NCI-H524 treated with DMSO at 0.1 percent for 48 hours (cell line): ENCODE measurements at regions not wholly inside any gene's neighbourhood (a gene's known extent, or its start where the extent isn't known, plus 50 kb on each side); places are given as distances from the start of the nearest gene placed in this dataset.
"Not testable (repeated sequence)": the region's sequence is repeated elsewhere in the genome, so short reads cannot be mapped to it uniquely, and the experiment has no call there.

Experiments used
- DNase-seq: peaks from one replicate; lab custom pipeline; 2025; lab: John Stamatoyannopoulos, UW

DNA sequence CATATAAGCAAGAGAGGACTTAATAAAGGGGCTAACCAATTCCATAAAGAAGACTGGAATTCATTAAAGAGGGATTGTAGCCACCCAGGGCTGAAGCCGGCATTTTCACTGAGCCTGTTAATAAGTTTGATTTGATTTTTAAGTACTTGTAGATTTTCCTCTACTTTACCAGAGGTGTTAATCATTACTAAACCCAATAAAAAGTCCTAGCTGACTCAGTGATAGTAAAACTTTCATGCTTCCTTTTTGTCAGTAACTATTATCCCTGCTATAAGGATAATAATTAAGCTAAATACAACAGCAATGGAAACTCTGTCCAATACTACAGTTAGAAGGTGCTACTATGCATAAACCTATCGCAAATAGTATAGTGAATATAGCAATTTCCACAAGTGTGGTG lies 260.2 kb downstream of the CEMIP2 start:
- DNase-seq: not testable (repeated sequence)

DNA sequence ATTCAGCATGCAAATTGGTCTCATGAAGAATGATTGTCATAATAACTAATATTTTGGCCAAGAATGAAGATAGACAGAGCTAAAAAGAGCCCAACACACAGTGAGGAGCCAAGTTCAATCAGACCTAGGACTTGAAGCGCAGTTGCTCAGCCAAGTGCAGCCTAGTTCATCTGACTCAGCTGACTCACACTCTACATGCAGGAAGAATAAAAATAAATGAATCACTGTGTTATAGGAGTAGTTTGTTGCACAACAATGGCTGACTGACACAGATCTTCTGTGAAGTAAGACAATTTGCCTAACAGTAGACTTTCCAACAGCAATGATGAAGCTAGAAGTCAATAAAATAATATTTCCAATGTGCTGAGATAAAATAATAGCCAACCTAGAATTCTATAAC lies 261.5 kb downstream of the CEMIP2 start:
- DNase-seq: no peak

DNA sequence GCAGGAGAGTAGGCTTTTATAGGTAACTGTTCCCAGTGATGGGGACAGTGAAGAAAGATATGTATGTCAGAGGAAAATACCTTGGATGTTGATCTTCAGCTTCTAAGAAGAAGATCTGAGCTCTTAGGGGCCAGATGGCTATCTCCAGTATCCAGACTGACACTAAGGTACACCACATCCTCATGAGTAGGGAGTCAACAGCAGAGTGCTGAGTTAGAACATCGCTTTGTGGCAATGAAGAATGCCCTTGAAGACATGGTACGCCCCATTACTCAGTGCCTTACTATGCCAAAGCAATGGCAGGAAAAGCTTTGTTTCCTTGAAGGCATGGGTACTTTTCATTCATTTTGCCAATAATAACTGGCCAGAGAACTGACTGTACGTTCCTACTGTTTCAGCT lies 263.7 kb downstream of the CEMIP2 start:
- no peak for DNase-seq

DNA sequence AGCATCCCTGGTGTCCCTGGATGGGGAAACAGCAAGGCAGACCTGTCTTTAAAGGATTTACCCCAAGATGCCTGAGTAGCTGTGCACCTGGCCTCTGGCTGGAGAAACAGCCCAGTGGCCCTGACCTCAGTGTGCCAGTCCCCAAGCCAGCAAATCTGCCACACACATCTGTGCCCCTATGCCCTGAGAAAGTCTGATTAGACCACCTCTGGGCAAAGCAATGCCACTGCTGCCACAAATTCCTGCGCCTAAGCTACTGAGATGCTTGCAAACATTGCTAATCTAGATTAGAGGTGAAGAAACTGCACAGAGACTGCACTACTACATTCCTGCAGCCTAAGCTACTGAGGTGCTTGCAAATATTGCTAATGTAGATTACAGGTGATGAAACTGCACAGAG lies 269.6 kb downstream of the CEMIP2 start:
- DNase-seq: no peak

DNA sequence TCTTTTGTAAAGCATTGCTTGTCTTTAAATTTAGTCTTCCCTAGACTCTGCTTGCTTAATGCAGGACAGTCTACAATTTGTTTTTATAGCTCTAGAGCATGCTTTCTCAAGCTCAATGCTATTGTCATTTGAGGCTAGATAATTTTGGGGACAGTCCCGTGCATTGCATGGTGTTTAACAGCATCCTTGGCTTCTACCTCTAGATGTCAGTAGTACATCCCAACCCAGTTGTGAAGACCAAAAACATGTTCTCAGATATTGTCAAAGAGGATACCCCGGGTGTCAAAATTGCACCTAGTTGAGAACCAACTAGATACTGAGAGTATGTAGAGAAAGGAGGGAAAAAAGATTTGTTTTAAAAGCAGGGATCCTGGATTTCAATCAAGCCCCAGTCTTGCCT lies 277.5 kb downstream of the CEMIP2 start:
- DNase-seq: no peak

DNA sequence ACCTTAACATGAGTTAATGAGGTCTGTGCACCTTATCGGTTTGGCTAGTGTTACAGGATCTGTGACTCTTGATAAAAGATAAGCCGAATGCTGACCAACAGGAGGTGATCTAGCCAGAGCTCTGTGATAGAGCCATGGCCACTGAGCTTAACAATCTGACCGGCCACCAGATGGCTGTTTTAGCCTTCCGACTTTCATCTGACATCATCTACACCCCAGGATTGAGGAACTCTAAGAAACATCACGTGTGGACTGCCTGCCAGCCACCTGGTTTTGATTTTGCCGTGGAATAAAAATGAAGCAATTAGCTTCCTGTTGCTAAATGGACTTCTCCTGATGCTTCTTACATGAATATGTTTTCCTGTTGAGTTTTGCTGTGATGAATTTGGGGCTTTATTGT lies 281.3 kb downstream of the CEMIP2 start:
- no peak for DNase-seq

DNA sequence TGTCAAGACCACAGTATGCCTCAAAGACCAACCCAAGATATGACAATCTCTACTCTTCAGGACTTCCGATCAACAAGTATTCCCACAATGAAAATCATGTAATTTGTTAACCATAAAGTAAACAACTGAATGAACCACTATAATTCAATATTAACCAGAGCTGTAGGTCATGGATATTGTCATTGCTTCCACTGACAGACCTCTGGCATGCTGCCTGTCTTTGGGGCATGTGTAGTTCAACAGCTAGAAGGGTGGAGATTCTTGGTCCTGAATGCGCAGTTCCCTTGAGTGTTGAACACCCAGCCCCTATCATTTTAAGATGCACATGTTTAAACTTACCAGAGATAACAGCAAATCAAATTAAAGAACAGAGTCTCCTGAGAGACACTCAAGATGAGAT lies 283.0 kb downstream of the CEMIP2 start:
- DNase-seq: no peak

DNA sequence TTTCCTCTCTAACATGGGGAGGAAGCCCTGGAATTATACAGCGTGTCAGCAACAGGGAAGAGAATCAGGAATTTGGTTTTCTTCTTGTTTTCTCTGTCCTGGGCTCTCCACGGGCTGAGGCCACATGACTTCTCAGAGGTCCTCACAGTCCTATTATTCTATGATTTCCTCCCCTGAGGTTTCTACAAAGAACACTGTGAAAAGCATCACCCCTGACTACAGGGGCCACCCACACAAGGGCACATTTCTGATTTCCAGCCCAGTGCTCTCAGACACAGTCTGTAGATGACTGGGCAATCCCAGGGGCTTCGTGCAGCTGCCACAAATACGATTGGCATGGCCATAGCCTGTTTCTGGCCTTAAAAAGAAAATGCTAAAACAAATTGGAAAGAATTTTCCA lies 284.9 kb downstream of the CEMIP2 start:
- no peak for DNase-seq

DNA sequence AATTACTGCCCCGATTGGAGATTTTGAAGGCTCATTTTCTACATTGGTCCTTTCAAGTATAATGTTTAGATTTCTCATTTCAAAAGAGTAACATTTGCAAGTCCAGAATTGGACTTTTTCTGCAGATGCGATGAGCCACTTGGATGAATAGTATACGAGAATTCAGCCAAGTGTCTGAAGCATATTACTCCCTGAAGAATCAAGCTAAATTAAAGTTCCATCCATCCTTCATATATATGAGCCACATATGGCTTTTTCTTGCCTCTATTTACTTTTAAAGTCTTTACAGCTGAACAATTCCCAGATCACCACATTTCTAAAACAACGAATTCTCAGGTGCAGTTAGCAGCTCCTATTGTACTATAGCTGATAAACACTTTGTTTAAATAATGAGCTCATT lies 288.7 kb downstream of the CEMIP2 start:
- no peak for DNase-seq

DNA sequence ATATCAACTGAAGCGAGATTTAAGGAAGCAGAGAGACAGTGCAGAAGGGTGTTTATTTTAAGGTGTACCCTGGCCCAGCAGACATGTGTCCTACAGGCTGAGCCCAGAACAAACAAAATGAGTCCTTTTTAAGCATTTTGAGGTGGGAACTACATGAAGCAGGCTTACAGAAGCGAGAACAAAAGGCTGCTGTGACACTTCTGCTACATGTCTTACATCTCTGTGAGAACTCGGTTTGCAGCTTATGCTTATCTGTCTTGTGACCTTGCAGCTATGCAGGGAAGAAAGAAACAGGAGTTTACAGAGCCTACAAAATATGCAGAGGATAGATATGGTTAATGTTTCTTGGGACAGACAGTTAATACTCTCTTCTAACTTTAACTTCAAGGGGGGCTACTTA lies 295.9 kb downstream of the CEMIP2 start:
- DNase-seq: no peak

DNA sequence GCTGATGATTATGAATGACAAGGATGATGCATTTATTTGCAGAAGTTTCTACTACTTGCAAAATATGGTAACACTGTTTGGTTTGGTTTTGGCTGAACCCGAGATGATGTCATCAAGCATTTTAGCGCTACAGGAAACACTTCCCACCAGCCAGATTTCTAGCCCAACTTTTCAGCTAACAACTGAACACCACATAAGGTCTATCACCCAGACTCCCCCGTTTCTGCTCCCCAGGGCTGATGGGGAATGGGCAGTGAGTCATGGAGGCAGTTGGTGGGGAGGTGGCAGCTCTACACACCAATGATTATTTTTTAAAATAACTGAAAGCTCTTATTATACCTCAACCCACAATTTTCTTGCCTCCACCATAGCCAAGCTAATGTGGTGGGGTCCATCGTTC lies 302.9 kb downstream of the CEMIP2 start:
- DNase-seq: no peak

DNA sequence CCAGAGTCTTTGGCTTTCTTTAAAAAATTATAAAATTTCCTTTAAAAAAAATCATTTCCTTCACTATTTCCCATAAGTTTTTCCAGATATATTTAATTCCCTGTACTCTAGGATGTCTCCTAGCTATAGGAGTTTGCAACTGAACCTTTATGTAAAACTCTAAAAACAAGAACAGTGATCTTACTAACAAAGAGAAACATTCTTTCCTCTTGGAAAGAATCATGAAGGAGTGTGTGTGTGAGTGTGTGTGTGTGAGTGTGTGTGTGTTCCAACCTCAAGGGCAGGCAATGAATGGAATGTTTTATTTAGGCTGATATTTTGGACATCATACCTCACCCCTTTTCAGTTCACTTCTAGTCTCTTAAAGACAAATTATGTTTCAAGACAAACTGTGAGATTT lies 309.2 kb downstream of the CEMIP2 start:
- DNase-seq: no peak

DNA sequence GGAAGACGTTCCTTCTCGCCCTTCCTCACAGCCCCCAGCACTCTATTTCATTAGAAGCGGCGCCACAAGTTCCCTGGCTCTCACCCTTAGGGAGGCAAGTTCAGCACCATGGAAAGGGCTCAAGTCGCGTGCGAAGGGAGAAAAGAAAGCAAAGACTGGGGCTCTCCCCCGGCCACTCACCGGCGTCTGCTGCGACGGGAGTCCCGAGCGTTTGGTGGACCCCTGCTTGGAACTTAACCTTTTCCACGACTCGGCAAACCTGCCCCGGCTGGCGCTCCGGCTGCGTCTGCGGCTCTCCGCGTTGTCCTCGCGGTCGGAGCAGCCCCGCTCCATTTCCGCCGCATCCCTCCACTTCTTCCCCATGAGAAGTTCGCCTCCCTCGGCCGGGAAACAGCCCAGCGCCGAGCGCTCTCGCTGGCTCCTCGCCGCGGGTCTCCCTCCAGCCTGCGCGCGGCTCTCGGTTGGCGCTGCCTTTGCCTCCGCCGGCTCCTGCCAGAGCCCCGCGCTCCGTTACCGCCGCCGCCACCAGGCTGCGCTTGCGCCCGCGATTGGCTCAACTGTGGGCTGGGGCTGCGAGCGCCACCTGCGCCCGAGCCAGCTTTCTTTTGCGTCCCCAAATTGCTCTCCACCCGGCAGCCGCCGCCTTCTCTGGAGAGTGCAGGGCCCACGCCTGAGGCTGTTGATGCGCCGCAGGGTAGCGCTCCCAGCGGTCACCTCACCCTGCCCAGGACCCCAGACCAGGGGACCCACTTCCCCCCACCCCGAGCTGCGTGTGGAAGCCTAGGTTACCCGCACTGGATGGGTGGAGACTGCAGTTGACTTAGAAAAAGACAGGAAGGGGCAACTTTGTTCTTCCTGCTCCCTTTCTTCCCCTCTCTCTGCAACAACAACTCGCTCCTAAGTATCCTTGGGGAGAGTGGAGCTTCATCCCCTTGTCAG lies 321.6 kb downstream of the CEMIP2 start:
- DNase-seq: peak; percentile 18

DNA sequence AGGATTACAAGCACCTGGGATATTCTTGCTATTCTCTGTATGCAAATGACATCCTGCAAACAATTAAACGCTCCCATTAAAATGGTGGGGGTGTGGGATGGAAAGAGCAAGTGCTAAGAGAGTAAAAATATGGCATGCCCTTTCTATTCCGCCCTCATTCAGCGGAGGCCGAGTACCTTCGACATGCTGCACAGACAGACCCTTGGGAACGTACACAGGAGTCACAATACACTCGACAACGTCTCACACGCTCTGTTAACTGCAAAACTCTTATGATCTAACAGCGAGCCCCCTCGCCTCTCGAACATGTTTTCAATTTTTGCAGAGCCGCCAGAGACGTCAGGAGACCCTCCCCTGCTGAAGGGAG lies 322.2 kb downstream of the CEMIP2 start:
- DNase-seq: no peak

DNA sequence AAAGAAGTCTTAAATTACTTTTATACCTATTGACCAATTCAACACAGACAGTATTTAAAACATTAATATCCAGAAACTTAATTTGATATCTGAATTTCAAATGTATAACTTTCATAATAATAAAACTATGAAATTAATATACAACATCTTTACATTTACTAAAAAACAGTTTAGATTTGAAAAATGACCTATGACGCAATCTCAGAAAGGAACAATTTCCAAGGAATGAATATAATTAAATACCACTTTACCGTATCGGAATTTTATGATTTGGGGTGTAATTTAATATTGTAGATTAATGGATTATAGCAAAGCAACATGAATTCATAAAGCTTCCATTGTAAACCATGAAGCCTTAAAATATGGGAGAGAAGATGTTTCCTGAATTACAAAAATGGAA lies 321.5 kb upstream of the TRPM3 start:
- no peak for DNase-seq

DNA sequence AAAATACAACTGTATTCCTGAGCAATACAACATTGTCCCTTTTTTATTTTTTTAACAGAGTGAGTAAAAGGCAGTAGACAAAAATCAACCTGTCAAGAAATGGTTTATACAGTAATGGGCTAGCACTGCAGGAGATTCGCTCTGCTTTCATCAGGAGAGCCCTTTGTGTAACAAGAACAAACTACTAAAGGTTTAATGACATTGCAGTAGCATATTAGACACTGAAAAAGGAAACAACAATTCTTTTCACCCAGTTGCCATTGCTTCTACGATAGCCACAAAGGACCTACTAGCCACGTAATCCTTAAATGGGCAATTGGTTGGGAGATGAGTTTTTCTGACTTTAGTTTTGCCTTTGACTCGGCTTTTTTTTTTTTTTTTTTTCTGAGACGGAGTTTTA lies 319.8 kb upstream of the TRPM3 start:
- no peak for DNase-seq

DNA sequence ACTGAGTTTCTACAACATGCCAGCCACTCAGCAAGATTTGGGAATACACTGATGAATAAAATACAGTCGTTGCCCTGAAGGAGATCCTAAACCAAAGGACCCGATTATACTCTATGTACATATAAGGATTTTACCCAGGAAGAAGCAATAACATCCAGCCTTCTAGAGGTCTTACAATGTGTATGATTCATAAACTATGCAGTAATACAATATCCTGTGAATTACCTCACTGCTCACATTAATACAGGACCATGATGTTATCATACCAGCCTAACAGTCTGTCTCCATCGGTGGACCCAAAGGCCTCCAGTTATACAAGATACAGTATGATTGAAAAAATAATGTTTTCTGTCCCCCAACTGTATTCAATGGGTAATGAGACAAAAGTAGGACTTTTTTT lies 310.5 kb upstream of the TRPM3 start:
- DNase-seq: no peak

DNA sequence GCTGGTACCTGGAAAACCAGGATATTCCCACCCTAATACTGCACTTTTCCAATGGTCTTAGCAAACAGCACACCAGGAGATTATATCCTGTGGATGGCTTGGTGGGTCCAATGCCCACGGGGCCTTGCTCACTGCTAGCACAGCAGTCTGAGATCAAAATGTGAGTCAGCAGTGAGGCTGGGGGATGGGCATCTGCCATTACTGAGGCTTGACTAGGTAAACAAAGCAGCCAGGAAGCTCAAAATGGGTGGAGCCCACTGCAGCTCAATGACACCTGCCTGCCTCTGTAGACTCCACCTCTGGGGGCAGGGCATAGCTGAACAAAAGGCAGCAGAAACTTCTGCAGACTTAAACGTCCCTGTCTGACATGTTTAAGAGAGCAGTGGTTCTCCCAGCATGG lies 285.9 kb upstream of the TRPM3 start:
- DNase-seq: not testable (repeated sequence)

DNA sequence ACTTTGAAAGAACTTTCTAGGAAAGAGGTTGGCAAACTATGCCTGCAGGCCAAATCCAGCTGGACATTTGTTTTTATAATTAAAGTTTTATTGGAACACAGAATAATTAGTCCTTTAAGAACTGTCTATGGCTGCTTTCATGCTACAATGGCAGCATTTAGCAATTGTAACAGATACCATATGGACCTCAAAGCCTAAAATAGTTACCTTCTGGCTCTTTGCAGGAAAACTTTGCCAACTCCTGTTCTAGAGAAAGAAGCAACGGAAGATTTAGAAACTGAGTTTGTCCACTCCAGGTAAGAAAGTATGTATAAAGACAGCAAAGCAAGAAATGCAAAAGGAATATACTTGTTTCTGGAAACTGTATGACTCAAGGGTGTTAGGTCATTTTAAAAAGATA lies 281.7 kb upstream of the TRPM3 start:
- DNase-seq: no peak

DNA sequence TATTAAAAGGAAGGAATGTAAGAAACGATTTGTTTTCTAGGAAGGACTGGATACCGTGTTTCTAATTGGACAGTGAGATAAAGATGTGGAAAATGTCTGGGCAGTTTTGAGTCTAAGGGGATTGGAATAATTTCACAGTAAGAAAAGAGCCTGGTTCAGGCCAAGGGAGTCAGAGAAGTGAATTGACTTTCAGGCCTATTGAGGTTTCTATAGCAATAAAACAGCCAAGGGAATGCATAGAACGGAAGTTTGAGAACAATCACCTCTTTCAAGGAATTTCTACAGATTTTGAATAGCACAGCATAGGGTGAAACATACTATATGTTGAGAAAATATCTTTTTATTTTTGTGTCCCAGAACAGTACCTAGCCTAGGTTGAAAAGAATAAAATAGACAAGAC lies 271.6 kb upstream of the TRPM3 start:
- DNase-seq: no peak

DNA sequence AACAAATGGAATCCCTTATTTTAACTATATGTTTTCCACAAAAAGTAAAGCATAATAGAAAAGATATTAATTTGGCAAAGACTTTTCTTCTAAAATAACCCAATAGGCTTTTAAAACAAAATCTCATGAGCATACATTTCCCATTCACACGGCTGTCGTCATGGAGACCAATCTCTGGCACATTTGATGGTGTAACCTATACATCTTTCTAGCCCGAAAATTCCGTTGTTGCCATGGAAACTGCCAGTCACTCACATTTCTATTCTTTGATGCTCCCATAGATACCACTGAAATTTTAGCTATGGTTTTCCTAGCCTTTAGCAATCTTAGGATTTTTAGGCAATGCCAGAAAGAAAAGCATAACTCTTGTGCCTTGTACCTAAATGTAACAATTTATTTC lies 262.9 kb upstream of the TRPM3 start:
- no peak for DNase-seq

DNA sequence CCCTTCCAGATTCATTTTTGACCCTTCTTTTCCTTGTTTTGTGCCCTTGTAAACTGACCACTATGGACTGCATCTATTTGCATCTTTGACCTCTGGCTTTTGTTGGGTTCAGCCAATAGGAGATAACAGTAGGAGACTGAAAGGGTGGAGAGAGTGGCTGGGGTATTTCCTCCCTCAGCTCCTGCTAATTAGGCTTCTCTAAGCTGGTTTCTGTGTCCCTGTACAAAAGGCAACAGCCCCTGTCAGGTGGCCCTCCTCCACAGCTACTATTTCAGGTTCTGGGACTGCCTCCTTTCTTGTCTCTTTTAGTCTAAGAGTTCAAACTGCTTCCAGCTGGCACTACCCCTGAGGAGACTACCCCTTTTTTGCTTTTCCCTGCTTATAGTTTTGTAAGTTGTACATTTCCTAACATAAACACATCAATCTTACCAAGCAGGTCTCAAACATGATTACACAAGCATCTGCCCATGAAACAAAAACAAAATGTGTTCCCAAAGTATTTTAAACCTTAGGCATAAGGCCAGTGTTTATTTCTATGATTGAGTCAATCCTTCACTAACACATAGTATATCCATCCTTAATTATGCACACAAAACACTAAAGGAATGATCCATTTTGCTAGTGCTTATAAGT lies 262.0 kb upstream of the TRPM3 start:
- no peak for DNase-seq

DNA sequence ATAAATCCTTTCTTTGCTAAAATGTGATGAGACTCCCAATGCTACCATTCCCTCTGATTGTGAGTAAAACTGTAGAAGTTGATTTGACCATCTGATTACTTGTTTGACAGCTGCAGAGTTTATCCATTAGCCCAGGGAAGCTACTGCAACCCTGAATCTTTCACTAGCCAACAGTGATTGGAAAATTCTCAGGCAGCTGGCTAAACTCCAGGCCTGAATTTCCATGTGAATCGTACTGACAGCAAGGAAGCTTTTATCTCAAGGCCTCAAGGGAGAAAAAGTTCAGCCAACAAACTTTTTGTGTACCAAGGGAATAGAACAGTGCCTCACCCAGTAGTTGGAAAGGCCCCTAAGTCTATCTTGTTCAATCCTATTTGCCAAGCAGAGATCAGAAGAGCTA lies 246.7 kb upstream of the TRPM3 start:
- no peak for DNase-seq
